Small intestine (tissue), 7 donors: ENCODE measurements at regions not wholly inside any gene's neighbourhood (a gene's known extent, or its start where the extent isn't known, plus 50 kb on each side); places are given as distances from the start of the nearest gene placed in this dataset.

ENCODE experiments used
- DNase-seq, 2 donors: peaks; one replicate each; pipeline versions ENCODE4 v3.0.0 to v3.0.0-alpha.2; 2013
- FAIRE-seq: peaks from 2 replicates; lab custom pipeline; 2012; peaks lifted over from hg19 to GRCh38; lab: Jason Lieb, UNC
- H3K27ac ChIP-seq, 3 donors: one replicate each; pipeline ENCODE4 v1.5.1; 2013; ENCODE audit warnings: low read length in 2 of 3, mild to moderate bottlenecking in 2 of 3, control low read depth in 1 of 3, inconsistent platforms in 1 of 3, low read depth in 1 of 3, moderate library complexity in 1 of 3
- H3K27me3 ChIP-seq, 3 donors: one replicate each; pipeline ENCODE4 v1.6.1; 2013; ENCODE audit warnings: low read length in 3 of 3, inconsistent platforms in 1 of 3; ENCODE audit not compliant: control insufficient read depth in 3 of 3, insufficient read depth in 3 of 3
- H3K36me3 ChIP-seq, 3 donors: one replicate each; pipeline ENCODE4 v1.6.1; 2013; ENCODE audit warnings: low read length in 3 of 3, inconsistent platforms in 1 of 3, low read depth in 1 of 3, mild to moderate bottlenecking in 1 of 3, moderate library complexity in 1 of 3; ENCODE audit not compliant: control insufficient read depth in 3 of 3, insufficient read depth in 2 of 3
- H3K4me1 ChIP-seq, 3 donors: one replicate each; pipeline ENCODE4 v1.6.1; 2013; ENCODE audit warnings: low read length in 2 of 3, inconsistent platforms in 1 of 3, low read depth in 1 of 3, mild to moderate bottlenecking in 1 of 3, moderate library complexity in 1 of 3; ENCODE audit not compliant: control insufficient read depth in 3 of 3, insufficient read depth in 2 of 3
- H3K4me3 ChIP-seq, 3 donors: one replicate each; pipeline ENCODE4 v1.5.1; 2013; ENCODE audit warnings: low read length in 3 of 3, control low read depth in 1 of 3, inconsistent platforms in 1 of 3, low read depth in 1 of 3, mild to moderate bottlenecking in 1 of 3, moderate library complexity in 1 of 3
- H3K9me3 ChIP-seq, 2 donors: one replicate each; pipeline ENCODE4 v1.6.1; 2013; ENCODE audit warnings: low read depth in 1 of 2, low read length in 1 of 2; ENCODE audit not compliant: control insufficient read depth in 2 of 2, insufficient read depth in 1 of 2
- WGBS, 3 donors: extraction: QIAGEN DNeasy Blood & Tissue Kit; methylation state at CpG; one replicate each; pipeline ENCODE4 v1.1.7; 2013; 5-methylcytosine and 5-hydroxymethylcytosine counted together
- donor health status: healthy with polysubstance abuse.
- donor health status: control.
- donor health status: control.
- donor health status: Bipolar disorder and iron deficiency.
- donor health status: healthy.

DNA sequence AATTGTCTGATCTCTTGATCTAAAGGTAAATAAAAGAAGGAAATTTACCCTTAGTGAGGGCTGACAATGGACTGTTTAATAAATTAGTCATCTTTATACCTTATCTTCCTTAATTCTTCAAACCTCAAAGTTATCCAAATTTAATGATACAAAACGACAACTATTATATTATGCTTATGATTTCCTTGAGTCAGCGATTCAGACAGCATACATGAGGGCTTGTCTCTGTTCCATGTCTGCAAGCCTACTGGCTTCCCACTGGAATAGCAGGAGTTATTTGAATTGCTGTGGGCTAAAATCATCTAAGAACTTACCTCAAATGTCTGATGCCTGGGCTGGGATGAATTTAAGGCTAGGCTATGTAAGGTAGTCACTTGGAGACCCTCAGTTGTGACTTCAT is 197.2 kb upstream of the MDGA2 start:
- no peak overlapping the region for H3K4me3 ChIP-seq
- WGBS, 3 donors = 83 to 90% (median 84%) methylated on average over 2 of the region's 2 CpGs
- FAIRE-seq = no peak

DNA sequence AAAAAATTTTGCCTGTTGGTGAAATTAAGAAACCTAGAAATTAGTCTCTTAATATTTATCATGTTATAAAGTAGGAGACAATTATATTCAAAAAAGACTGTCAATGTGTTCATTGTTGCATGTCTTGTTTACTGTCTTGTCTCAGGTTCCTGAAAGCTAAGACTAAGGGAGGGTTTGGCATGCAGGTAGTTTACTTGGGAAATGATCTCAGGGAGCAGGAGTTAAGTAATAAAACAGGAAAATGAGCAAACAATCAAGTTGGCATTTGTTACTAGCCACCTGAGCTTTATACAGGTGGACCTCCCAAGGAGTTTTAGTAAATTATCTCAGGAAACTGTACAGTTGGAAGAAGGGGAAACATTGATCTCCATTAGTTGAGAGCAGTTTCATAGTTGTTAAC is 188.0 kb upstream of the MDGA2 start:
- H3K4me1 ChIP-seq = no peaks in the 10 kb centered on the region
- no peaks in the 10 kb centered on the region for H3K27me3 ChIP-seq
- H3K27ac ChIP-seq = no peak overlapping the region
- H3K4me3 ChIP-seq = no peak overlapping the region
- no peaks in the 10 kb centered on the region for H3K36me3 ChIP-seq
- DNase-seq (no peak), FAIRE-seq (no peak)
- no peaks in the 10 kb centered on the region for H3K9me3 ChIP-seq

More for the DNA sequence above, 197.2 kb upstream of the MDGA2 start:
- H3K36me3 ChIP-seq = no peaks in the 10 kb centered on the region
- H3K27me3 ChIP-seq = no peaks in the 10 kb centered on the region
- DNase-seq = no peak
- H3K27ac ChIP-seq = no peak overlapping the region
- no peaks in the 10 kb centered on the region for H3K9me3 ChIP-seq
- no peaks in the 10 kb centered on the region for H3K4me1 ChIP-seq

- no peaks in the 10 kb centered on the region for H3K36me3 ChIP-seq
- no peaks in the 10 kb centered on the region for H3K27me3 ChIP-seq
- no peak overlapping the region for H3K4me3 ChIP-seq
- no peaks in the 10 kb centered on the region for H3K9me3 ChIP-seq
- DNase-seq = no peak
- H3K4me1 ChIP-seq = no peaks in the 10 kb centered on the region
- 73 to 87% (median 75%) methylated on average over 4 of the region's 4 CpGs for whole genome bisulfite sequencing, 3 donors
- no peak overlapping the region for H3K27ac ChIP-seq
- FAIRE-seq = no peak
These were observed 182.2 kb upstream of the MDGA2 start for GRCh38 chr14:47857646-47858045.

DNA sequence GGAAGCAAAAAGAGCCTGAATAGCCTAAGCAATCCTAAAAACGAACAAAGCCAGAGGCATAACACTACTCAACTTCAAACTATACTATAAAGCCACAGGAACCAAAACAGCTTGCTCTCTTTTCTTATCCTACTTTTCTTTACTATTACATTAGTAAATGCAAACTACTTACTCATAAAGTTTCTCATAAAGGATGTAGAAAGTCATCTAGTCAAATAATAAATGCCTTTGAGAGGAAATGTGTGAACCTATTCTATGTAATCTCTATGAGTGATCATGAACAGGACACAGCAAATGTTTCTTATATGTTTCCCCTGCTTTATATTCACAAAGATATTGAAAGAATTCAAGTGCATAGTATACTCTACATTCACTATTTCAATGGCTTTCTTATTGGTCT is 176.9 kb upstream of the MDGA2 start:
- no peak for DNase-seq
- no peaks in the 10 kb centered on the region for H3K9me3 ChIP-seq
- WGBS, 3 donors = 0 to 17% (median 5%) methylated on average over 1 of the region's 1 CpG
- H3K4me3 ChIP-seq = no peak overlapping the region
- FAIRE-seq = no peak
- H3K27me3 ChIP-seq = no peaks in the 10 kb centered on the region
- H3K36me3 ChIP-seq = no peaks in the 10 kb centered on the region
- H3K27ac ChIP-seq = no peak overlapping the region
- no peaks in the 10 kb centered on the region for H3K4me1 ChIP-seq

DNA sequence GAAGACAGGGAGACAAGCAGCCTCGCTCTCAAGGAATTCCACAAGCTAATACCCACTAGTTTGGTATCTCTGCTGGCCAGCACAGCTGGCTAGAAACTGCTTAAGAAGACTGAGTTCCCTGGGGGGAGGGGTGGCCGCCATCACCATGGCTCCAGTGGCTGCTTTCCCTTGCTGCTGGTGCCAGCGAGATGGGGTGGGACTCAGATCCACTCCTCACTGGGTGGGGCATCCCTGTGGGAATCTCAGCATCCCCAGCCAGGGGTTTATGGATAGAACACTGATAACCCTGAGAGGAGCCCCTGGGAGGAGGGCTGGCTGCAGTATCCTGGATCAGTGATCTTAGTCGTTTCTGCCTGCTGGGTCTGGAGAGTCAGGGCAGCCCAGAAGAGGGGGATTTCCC is 170.6 kb upstream of the MDGA2 start:
- WGBS, 3 donors = 42 to 65% (median 42%) methylated on average over 4 of the region's 4 CpGs
- Histone ChIP-seq H3K36me3 (no peaks in the 10 kb centered on the region), H3K4me3 (no peak overlapping the region), H3K9me3 (peaks cover 0 to 11% of the 10 kb centered on the region in 2 donors), H3K4me1 (no peaks in the 10 kb centered on the region), H3K27me3 (no peaks in the 10 kb centered on the region), H3K27ac (no peak overlapping the region)
- DNase-seq (no peak), FAIRE-seq (no peak)

DNA sequence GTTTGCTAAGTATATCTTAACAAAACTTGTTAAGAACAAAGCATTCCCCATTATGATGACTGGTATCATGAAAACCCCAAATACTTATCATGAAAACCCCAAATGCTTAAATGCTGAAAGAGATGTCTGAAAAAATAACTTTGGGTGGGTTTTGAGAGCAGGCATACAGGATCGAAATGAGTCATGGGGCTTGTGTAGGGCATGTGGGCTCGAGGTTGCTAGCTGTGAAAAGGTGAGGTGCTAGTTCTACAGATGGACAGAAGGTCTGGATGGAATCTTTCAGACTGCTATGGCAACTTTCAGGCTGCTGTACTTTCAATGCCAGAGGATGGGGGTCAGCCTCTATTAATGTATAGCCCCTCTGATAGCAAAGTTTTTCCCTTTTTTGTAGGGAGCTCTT is 167.8 kb upstream of the MDGA2 start:
- 58 to 79% (median 69%) methylated on average over 2 of the region's 2 CpGs for WGBS, 3 donors
- peaks cover 0 to 11% of the 10 kb centered on the region in 2 donors for H3K9me3 ChIP-seq

GRCh38 chr14:47833011-47833410 is 157.6 kb upstream of the MDGA2 start:
- H3K27ac ChIP-seq = no peak overlapping the region
- no peak overlapping the region for H3K4me3 ChIP-seq
- no peaks in the 10 kb centered on the region for H3K36me3 ChIP-seq
- H3K27me3 ChIP-seq = no peaks in the 10 kb centered on the region
- DNase-seq (no peak), FAIRE-seq (no peak)
- no peaks in the 10 kb centered on the region for H3K9me3 ChIP-seq
- H3K4me1 ChIP-seq = no peaks in the 10 kb centered on the region

More for the DNA sequence above, 167.8 kb upstream of the MDGA2 start:
- DNase-seq = no peak
- Histone ChIP-seq H3K4me1 (no peaks in the 10 kb centered on the region), H3K27me3 (no peaks in the 10 kb centered on the region), H3K27ac (no peak overlapping the region), H3K4me3 (no peak overlapping the region), H3K36me3 (no peaks in the 10 kb centered on the region)
- no peak for FAIRE-seq

- no peaks in the 10 kb centered on the region for H3K4me1 ChIP-seq
- no peaks in the 10 kb centered on the region for H3K9me3 ChIP-seq
- FAIRE-seq (no peak), DNase-seq (no peak)
- H3K27ac ChIP-seq = no peak overlapping the region
- H3K36me3 ChIP-seq = no peaks in the 10 kb centered on the region
- WGBS, 3 donors = 62 to 83% (median 67%) methylated on average over 2 of the region's 2 CpGs
- no peak overlapping the region for H3K4me3 ChIP-seq
- no peaks in the 10 kb centered on the region for H3K27me3 ChIP-seq
These were observed 151.4 kb upstream of the MDGA2 start for GRCh38 chr14:47826809-47827208.

- H3K27ac ChIP-seq = no peak overlapping the region
- no peak for FAIRE-seq
- no peaks in the 10 kb centered on the region for H3K36me3 ChIP-seq
- H3K4me1 ChIP-seq = no peaks in the 10 kb centered on the region
- H3K4me3 ChIP-seq = no peak overlapping the region
- H3K9me3 ChIP-seq = peaks cover 0 to 11% of the 10 kb centered on the region in 2 donors
- WGBS, 3 donors = 72 to 82% (median 76%) methylated on average over 1 of the region's 1 CpG
- H3K27me3 ChIP-seq = no peaks in the 10 kb centered on the region
- no peak for DNase-seq
These were observed 146.9 kb upstream of the MDGA2 start for GRCh38 chr14:47822326-47822725.
